ENCODE measurements at regions not wholly inside any gene's neighbourhood (a gene's known extent, or its start where the extent isn't known, plus 50 kb on each side); places are given as distances from the start of the nearest gene placed in this dataset.

DNA sequence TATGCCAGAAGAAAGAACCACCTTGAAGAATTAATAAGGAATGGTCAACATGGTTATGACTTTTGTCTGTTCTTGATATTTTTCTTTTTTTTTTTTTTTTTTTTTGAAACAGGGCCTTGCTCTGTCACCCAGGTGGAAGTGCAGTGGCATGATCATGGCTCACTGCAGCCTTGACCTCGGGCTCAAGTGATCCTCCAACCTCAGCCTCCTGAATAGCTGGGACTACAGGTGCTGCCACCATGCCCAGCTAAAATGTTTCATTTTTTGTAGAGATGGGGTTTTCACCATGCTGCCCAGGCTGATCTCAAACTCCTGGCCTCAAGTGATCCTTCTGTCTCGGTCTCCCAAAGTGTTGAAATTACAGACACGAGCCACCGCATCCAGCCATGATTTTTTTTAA is 53.4 kb upstream of the ACSL3 start:
- TF ChIP-seq POLR2A (IDR thresholded peaks at IDR 0.05; ENCODE audit: low read length) (no peak), GATA1 (IDR thresholded peaks at IDR 0.05; ENCODE audit: low read depth, low read length) (no peak)
